SK-N-SH (cell line): ENCODE measurements at regions not wholly inside any gene's neighbourhood (a gene's known extent, or its start where the extent isn't known, plus 50 kb on each side); places are given as distances from the start of the nearest gene placed in this dataset.

Source experiments
- CTCF ChIA-PET: fragments of 300-600, 350-600 bp; formaldehyde crosslinking; extraction: SDS; loops from one replicate; lab custom pipeline; 2021; lab: Yijun Ruan, JAX
- POLR2A ChIA-PET: fragments of 350-600 bp; sonication (Branson Sonifier 250); formaldehyde crosslinking; extraction: SDS; loops from one replicate; lab custom pipeline; 2020; ENCODE audit warnings: antibody characterized with exemption, inconsistent platforms; lab: Yijun Ruan, JAX
- DNase-seq: peaks from one replicate; pipeline ENCODE4 v3.0.0; 2012
- H2AFZ ChIP-seq: fragments of 200-600 bp; sonication (generic); 2 replicates; pipeline ENCODE4 v1.8.1; 2016; ENCODE audit warnings: antibody characterized with exemption, mild to moderate bottlenecking, low read depth
- H3F3A ChIP-seq: fragments of 200-600 bp; sonication (generic); replicated peaks from 2 replicates; pipeline ENCODE3; 2016; ENCODE audit warnings: antibody characterized with exemption, mild to moderate bottlenecking; ENCODE audit not compliant: insufficient read depth
- H3K27ac ChIP-seq, 2 experiments: fragments of 200-500 bp in 1 of 2; fragments of 200-600 bp in 1 of 2; sonication (Bioruptor generic) in 1 of 2; sonication (generic), shearing (Covaris generic) in 1 of 2; 2 replicates each; pipeline versions ENCODE4 v1.5.1 to v1.6.1; 2014 to 2016; ENCODE audit warnings: low read depth in 2 of 2, inconsistent platforms in 1 of 2, low read length in 1 of 2, mild to moderate bottlenecking in 1 of 2, mixed read lengths in 1 of 2
- H3K27me3 ChIP-seq: fragments of 200-600 bp; sonication (generic), shearing (Covaris generic); 2 replicates; pipeline ENCODE4 v1.6.1; 2016; ENCODE audit warnings: mixed run types; ENCODE audit not compliant: insufficient read depth
- H3K36me3 ChIP-seq, 2 experiments: fragments of 200-500 bp in 1 of 2; fragments of 200-600 bp in 1 of 2; sonication (Bioruptor generic) in 1 of 2; sonication (generic) in 1 of 2; replicated peaks in 1 of 2; 2 replicates each; pipeline versions ENCODE3 to v1.5.1; 2014 to 2016; ENCODE audit warnings: low read length in 1 of 2, mild to moderate bottlenecking in 1 of 2; ENCODE audit not compliant: insufficient read depth in 2 of 2, control insufficient read depth in 1 of 2
- H3K4me1 ChIP-seq, 2 experiments: fragments of 200-500 bp in 1 of 2; fragments of 200-600 bp in 1 of 2; sonication (Bioruptor generic) in 1 of 2; sonication (generic), shearing (Covaris generic) in 1 of 2; 2 replicates each; pipeline versions ENCODE4 v1.5.1 to v1.6.1; 2014 to 2016; ENCODE audit warnings: low read depth in 1 of 2, low read length in 1 of 2, mixed run types in 1 of 2; ENCODE audit not compliant: insufficient read depth in 2 of 2, control insufficient read depth in 1 of 2
- H3K4me2 ChIP-seq: fragments of 200-600 bp; sonication (generic), shearing (Covaris generic); 2 replicates; pipeline ENCODE4 v1.6.1; 2017; ENCODE audit warnings: mixed run types
- H3K4me3 ChIP-seq, 2 experiments: fragments of 200-500 bp in 1 of 2; fragments of 200-600 bp in 1 of 2; sonication (Bioruptor generic) in 1 of 2; sonication (generic), shearing (Covaris generic) in 1 of 2; 2 replicates each; pipeline versions ENCODE4 v1.5.1 to v1.8.1; 2014 to 2016; ENCODE audit warnings: low read depth in 2 of 2, inconsistent platforms in 1 of 2, low read length in 1 of 2, mild to moderate bottlenecking in 1 of 2, mixed read lengths in 1 of 2, moderate library complexity in 1 of 2
- H3K79me2 ChIP-seq: fragments of 200-600 bp; sonication (generic); 2 replicates; pipeline ENCODE4 v1.8.1; 2017; ENCODE audit warnings: mild to moderate bottlenecking; ENCODE audit not compliant: insufficient read depth
- H3K9ac ChIP-seq: fragments of 200-600 bp; sonication (generic); 2 replicates; pipeline ENCODE4 v1.6.1; 2017; ENCODE audit warnings: mixed run types
- H3K9me2 ChIP-seq: fragments of 200-600 bp; sonication (generic); 2 replicates; pipeline ENCODE4 v1.6.1; 2017; ENCODE audit warnings: mixed run types
- H3K9me3 ChIP-seq: fragments of 200-600 bp; sonication (generic); 2 replicates; pipeline ENCODE4 v1.6.1; 2017; ENCODE audit warnings: mixed run types, mild to moderate bottlenecking, moderate library complexity
- H4K20me1 ChIP-seq: fragments of 200-600 bp; sonication (generic); 2 replicates; pipeline ENCODE4 v1.6.1; 2017; ENCODE audit warnings: mild to moderate bottlenecking, mixed run types; ENCODE audit not compliant: insufficient read depth
- CHD2 ChIP-seq: fragments of 150-350 bp; IDR thresholded peaks from 2 replicates; pipeline ENCODE4 v1.6.1; 2018; ENCODE audit warnings: low read length; ENCODE audit not compliant: partially characterized antibody
- EZH2phosphoT487 ChIP-seq: fragments of 200-600 bp; sonication (generic); IDR thresholded peaks from 2 replicates; pipeline ENCODE4 v1.6.1; 2017; ENCODE audit warnings: low read depth, mixed run types, mild to moderate bottlenecking, antibody characterized with exemption, moderate library complexity, borderline replicate concordance
- IRF3 ChIP-seq: fragments of 150-350 bp; IDR thresholded peaks from 2 replicates; pipeline ENCODE4 v1.6.1; 2016; ENCODE audit warnings: mild to moderate bottlenecking, low read depth, low read length
- JUND ChIP-seq: IDR thresholded peaks from 2 replicates; pipeline ENCODE4 v1.4.0; 2012
- MAX ChIP-seq: IDR thresholded peaks from 2 replicates; pipeline ENCODE4 v1.4.0; 2012; ENCODE audit warnings: low read depth
- NRF1 ChIP-seq: IDR thresholded peaks from 2 replicates; pipeline ENCODE4 v1.6.1; 2012; ENCODE audit warnings: low read depth, mild to moderate bottlenecking, low read length
- PBX3 ChIP-seq: IDR thresholded peaks from 2 replicates; pipeline ENCODE4; 2012
- POLR2AphosphoS5 ChIP-seq: IDR thresholded peaks from 2 replicates; pipeline ENCODE4 v1.6.1; 2012; ENCODE audit warnings: low read depth, low read length
- RAD21 ChIP-seq: IDR thresholded peaks from 2 replicates; pipeline ENCODE4 v1.6.1; 2012; ENCODE audit warnings: mild to moderate bottlenecking, low read length
- RCOR1 ChIP-seq: fragments of 150-350 bp; IDR thresholded peaks from 2 replicates; pipeline ENCODE4 v1.6.1; 2017; ENCODE audit warnings: antibody characterized with exemption, low read length
- RFX5 ChIP-seq: IDR thresholded peaks from 2 replicates; pipeline ENCODE4 v1.6.1; 2012; ENCODE audit warnings: mild to moderate bottlenecking, improper control_type of control experiment, low read length
- RXRA ChIP-seq: IDR thresholded peaks from 2 replicates; pipeline ENCODE4 v1.4.0; 2012; ENCODE audit warnings: low read depth, mild to moderate bottlenecking, borderline replicate concordance
- SIN3A ChIP-seq: IDR thresholded peaks from 2 replicates; pipeline ENCODE4 v1.6.1; 2012; ENCODE audit warnings: low read depth, mild to moderate bottlenecking, low read length, moderate library complexity, borderline replicate concordance
- SMC3 ChIP-seq: IDR thresholded peaks from 2 replicates; pipeline ENCODE4 v1.6.1; 2012; ENCODE audit warnings: low read depth, low read length, improper control_type of control experiment
- USF2 ChIP-seq: fragments of 150-350 bp; IDR thresholded peaks from 2 replicates; pipeline ENCODE4 v1.6.1; 2017; ENCODE audit warnings: antibody characterized with exemption, low read length, low read depth, borderline replicate concordance
- YY1 ChIP-seq: IDR thresholded peaks from 2 replicates; pipeline ENCODE4 v1.4.0; 2012; ENCODE audit warnings: low read depth, mild to moderate bottlenecking
- WGBS: methylation state at CpG from one replicate; pipeline ENCODE4 v1.1.6; 2017; ENCODE audit warnings: low lambda C conversion rate; 5-methylcytosine and 5-hydroxymethylcytosine counted together

- Histone ChIP-seq H3K79me2 (no peaks in the 10 kb centered on the region), H3K27ac (no peak overlapping the region), H3K4me3 (no peak overlapping the region), H3K4me2 (no peak overlapping the region), H3K9me3 (no peaks in the 10 kb centered on the region), H3K9me2 (no peaks in the 10 kb centered on the region), H3K36me3 (no peaks in the 10 kb centered on the region), H3F3A (peaks cover 9% of the 10 kb centered on the region), H3K4me1 (peaks cover 0 to 5% of the 10 kb centered on the region in 2 experiments; a peak in 1 of 4 replicates), H3K27me3 (no peaks in the 10 kb centered on the region), H2AFZ (no peak overlapping the region), H4K20me1 (no peaks in the 10 kb centered on the region), H3K9ac (no peak overlapping the region)
- CTCF ChIA-PET: interaction anchor here (1.6 kb wide), 1 partner anchor 30 kb away, joined by 5 read pairs; no protein-coding TSS in a partner anchor
- POLR2A ChIA-PET: no interaction called here
- DNase-seq: no peak
- 92% methylated on average over 2 of the region's 2 CpGs for WGBS
- TF ChIP-seq PBX3 (peak; percentile 15; the same call in 1 of the 2 replicates), EZH2phosphoT487 (no peak)
Measured at GRCh38 chr2:38176619-38177021, 100.7 kb upstream of the CYP1B1 start.

GRCh38 chr2:38174646-38175423 lies 98.9 kb upstream of the CYP1B1 start:
- Histone ChIP-seq H3K9ac (no peak overlapping the region), H3K9me3 (no peaks in the 10 kb centered on the region), H3K79me2 (no peaks in the 10 kb centered on the region), H3F3A (peaks cover 9% of the 10 kb centered on the region), H2AFZ (no peak overlapping the region), H3K4me3 (no peak overlapping the region), H3K27me3 (no peaks in the 10 kb centered on the region), H3K4me1 (peaks cover 0 to 5% of the 10 kb centered on the region in 2 experiments; a peak in 1 of 4 replicates), H3K27ac (no peak overlapping the region), H3K36me3 (no peaks in the 10 kb centered on the region), H3K9me2 (no peaks in the 10 kb centered on the region), H3K4me2 (no peak overlapping the region), H4K20me1 (no peaks in the 10 kb centered on the region)
- ChIA-PET CTCF (interaction anchor here (1.6 kb wide), 1 partner anchor 29 kb away, joined by 5 read pairs; no protein-coding TSS in a partner anchor), POLR2A (no interaction called here)
- DNase-seq: no peak
- no peak for TF ChIP-seq RFX5
- no peak for TF ChIP-seq RAD21
- TF ChIP-seq USF2: no peak
- no peak for TF ChIP-seq SIN3A
- TF ChIP-seq YY1: no peak
- WGBS: 62% methylated on average over 7 of the region's 7 CpGs

GRCh38 chr2:38174131-38174530 lies 98.2 kb upstream of the CYP1B1 start:
- H3K9me2 ChIP-seq: no peaks in the 10 kb centered on the region
- peaks cover 8% of the 10 kb centered on the region for H3F3A ChIP-seq
- H3K4me1 ChIP-seq: peaks cover 0 to 5% of the 10 kb centered on the region in 2 experiments; a peak in 1 of 4 replicates
- no peak for DNase-seq
- POLR2A ChIA-PET: no interaction called here
- CTCF ChIA-PET: no interaction called here
- no peak overlapping the region for H3K4me3 ChIP-seq
- H3K79me2 ChIP-seq: no peaks in the 10 kb centered on the region
- no peak overlapping the region for H3K9ac ChIP-seq
- 72% methylated on average over 2 of the region's 2 CpGs for WGBS
- H3K27ac ChIP-seq: no peak overlapping the region
- no peaks in the 10 kb centered on the region for H4K20me1 ChIP-seq
- H2AFZ ChIP-seq: no peak overlapping the region
- no peaks in the 10 kb centered on the region for H3K36me3 ChIP-seq
- H3K9me3 ChIP-seq: no peaks in the 10 kb centered on the region
- H3K4me2 ChIP-seq: no peak overlapping the region
- no peaks in the 10 kb centered on the region for H3K27me3 ChIP-seq
- TF ChIP-seq SMC3: no peak
- TF ChIP-seq SIN3A: no peak
- TF ChIP-seq RXRA: no peak
- no peak for TF ChIP-seq IRF3
- TF ChIP-seq MAX: no peak
- TF ChIP-seq YY1: no peak
- no peak for TF ChIP-seq POLR2AphosphoS5
- TF ChIP-seq NRF1: no peak
- TF ChIP-seq PBX3: no peak
- no peak for TF ChIP-seq RCOR1
- TF ChIP-seq JUND: no peak
- no peak for TF ChIP-seq CHD2
